Astrocyte (in vitro differentiated cells and primary cell): ENCODE measurements at regions not wholly inside any gene's neighbourhood (a gene's known extent, or its start where the extent isn't known, plus 50 kb on each side); places are given as distances from the start of the nearest gene placed in this dataset.

Source experiments
- EZH2 ChIP-seq: IDR thresholded peaks from 2 replicates; pipeline ENCODE4 v1.6.1; 2012; ENCODE audit warnings: mild to moderate bottlenecking, low read length, inconsistent platforms; ENCODE audit not compliant: insufficient read depth
- TF ChIP-seq, protein P1 (sequence below): IDR thresholded peaks from 2 replicates; pipeline ENCODE4 v1.5.1; 2011; ENCODE audit warnings: low read depth, mild to moderate bottlenecking, inconsistent platforms, low read length, moderate library complexity; ENCODE audit not compliant: insufficient read depth

- TF ChIP-seq, protein P1, sequence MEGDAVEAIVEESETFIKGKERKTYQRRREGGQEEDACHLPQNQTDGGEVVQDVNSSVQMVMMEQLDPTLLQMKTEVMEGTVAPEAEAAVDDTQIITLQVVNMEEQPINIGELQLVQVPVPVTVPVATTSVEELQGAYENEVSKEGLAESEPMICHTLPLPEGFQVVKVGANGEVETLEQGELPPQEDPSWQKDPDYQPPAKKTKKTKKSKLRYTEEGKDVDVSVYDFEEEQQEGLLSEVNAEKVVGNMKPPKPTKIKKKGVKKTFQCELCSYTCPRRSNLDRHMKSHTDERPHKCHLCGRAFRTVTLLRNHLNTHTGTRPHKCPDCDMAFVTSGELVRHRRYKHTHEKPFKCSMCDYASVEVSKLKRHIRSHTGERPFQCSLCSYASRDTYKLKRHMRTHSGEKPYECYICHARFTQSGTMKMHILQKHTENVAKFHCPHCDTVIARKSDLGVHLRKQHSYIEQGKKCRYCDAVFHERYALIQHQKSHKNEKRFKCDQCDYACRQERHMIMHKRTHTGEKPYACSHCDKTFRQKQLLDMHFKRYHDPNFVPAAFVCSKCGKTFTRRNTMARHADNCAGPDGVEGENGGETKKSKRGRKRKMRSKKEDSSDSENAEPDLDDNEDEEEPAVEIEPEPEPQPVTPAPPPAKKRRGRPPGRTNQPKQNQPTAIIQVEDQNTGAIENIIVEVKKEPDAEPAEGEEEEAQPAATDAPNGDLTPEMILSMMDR: no peak
- no peak for TF ChIP-seq EZH2
These were observed 338.9 kb upstream of the TECRL start for GRCh38 chr4:64747919-64748715.
